CD4-positive, alpha-beta T cell (primary cell): ENCODE measurements at regions not wholly inside any gene's neighbourhood (a gene's known extent, or its start where the extent isn't known, plus 50 kb on each side); places are given as distances from the start of the nearest gene placed in this dataset.

ENCODE experiments used
- ATAC-seq: fragments of 200-7000 bp; cut with Tn5 transposase; one replicate; pipeline ENCODE4 v1.10.0; 2022; ENCODE audit warnings: mild to moderate bottlenecking; ENCODE audit not compliant: poor library complexity
- CTCF ChIA-PET: fragments of 350-600 bp; sonication (Branson Sonifier 250); formaldehyde crosslinking; loops from one replicate; lab custom pipeline; 2021; ENCODE audit warnings: antibody characterized with exemption, inconsistent platforms; lab: Charles Lee
- POLR2A ChIA-PET: fragments of 350-600 bp; sonication (Branson Sonifier 250); formaldehyde crosslinking; loops from one replicate; lab custom pipeline; 2021; ENCODE audit warnings: antibody characterized with exemption, inconsistent platforms; lab: Charles Lee
- DNase-seq, 14 experiments: peaks; one replicate each; pipeline ENCODE4 v3.0.0-alpha.2; 2013 to 2020; ENCODE audit warnings: mixed read lengths in 2 of 14
- H3K27ac ChIP-seq, 2 donors: one replicate each; pipeline versions ENCODE4 v1.5.1 to v1.7.0; 2013; ENCODE audit warnings: low read length in 2 of 2, low read depth in 1 of 2, mild to moderate bottlenecking in 1 of 2
- H3K27me3 ChIP-seq, 2 experiments: 1 replicate in 1 of 2; 2 replicates in 1 of 2; pipeline versions ENCODE4 v1.6.1 to v1.7.0; 2013; ENCODE audit warnings: low read length in 2 of 2, control low read depth in 1 of 2, mild to moderate bottlenecking in 1 of 2, moderate library complexity in 1 of 2; ENCODE audit not compliant: insufficient read depth in 2 of 2, control insufficient read depth in 1 of 2
- H3K36me3 ChIP-seq: one replicate; pipeline ENCODE4 v1.6.1; 2013; ENCODE audit warnings: low read length, control low read depth; ENCODE audit not compliant: insufficient read depth
- H3K4me1 ChIP-seq: one replicate; pipeline ENCODE4 v1.6.1; 2013; ENCODE audit warnings: low read length, control low read depth; ENCODE audit not compliant: insufficient read depth
- H3K4me3 ChIP-seq: one replicate; pipeline ENCODE4 v1.5.1; 2013; ENCODE audit warnings: mild to moderate bottlenecking, low read length, moderate library complexity
- H3K9me3 ChIP-seq, 2 experiments: 1 replicate in 1 of 2; 2 replicates in 1 of 2; pipeline versions ENCODE4 v1.6.1 to v1.7.0; 2013; ENCODE audit warnings: low read length in 2 of 2, mild to moderate bottlenecking in 2 of 2, control low read depth in 1 of 2, moderate library complexity in 1 of 2; ENCODE audit not compliant: control insufficient read depth in 1 of 2, insufficient read depth in 1 of 2
- H3K27ac Mint-ChIP-seq: one replicate; pipeline ENCODE4 v1.8.0; 2020; ENCODE audit warnings: mixed read lengths
- H3K27me3 Mint-ChIP-seq: one replicate; pipeline ENCODE4 v1.8.0; 2021; ENCODE audit warnings: mixed read lengths
- H3K36me3 Mint-ChIP-seq: one replicate; pipeline ENCODE4 v1.8.0; 2021; ENCODE audit warnings: low read depth, mixed read lengths
- H3K4me1 Mint-ChIP-seq: one replicate; pipeline ENCODE4 v1.8.0; 2021; ENCODE audit warnings: low read depth, mixed read lengths
- H3K4me3 Mint-ChIP-seq: one replicate; pipeline ENCODE4 v1.8.0; 2020; ENCODE audit warnings: mild to moderate bottlenecking, mixed read lengths
- H3K9me3 Mint-ChIP-seq: one replicate; pipeline ENCODE4 v1.8.0; 2020; ENCODE audit warnings: mixed read lengths
- CTCF ChIP-seq: fragments of 200-600 bp; IDR thresholded peaks from one replicate; pipeline ENCODE4 v1.8.0; 2022; ENCODE audit warnings: antibody characterized with exemption, mild to moderate bottlenecking
- intact Hi-C, 2 experiments: fragments of 100-400 bp; cut with DNase I in 1 of 2; cut with micrococcal nuclease in 1 of 2; formaldehyde crosslinking; loops; one replicate each; pipeline versions ENCODE4 v1.15.1 to v1.9.0; 2023 to 2025; cut with DNase I, micrococcal nuclease

GRCh38 chr2:193253014-193253530, 1058.3 kb upstream of the TMEFF2 start:
- no peak for TF ChIP-seq CTCF
- Mint-ChIP-seq H3K27me3 (no peaks in the 10 kb centered on the region), H3K9me3 (no peaks in the 10 kb centered on the region), H3K4me1 (no peaks in the 10 kb centered on the region), H3K27ac (no peak overlapping the region), H3K36me3 (no peaks in the 10 kb centered on the region), H3K4me3 (no peak overlapping the region)
- H3K27ac ChIP-seq, result no peak overlapping the region
- no peaks in the 10 kb centered on the region for H3K4me1 ChIP-seq
- no peaks in the 10 kb centered on the region for H3K27me3 ChIP-seq
- no peaks in the 10 kb centered on the region for H3K9me3 ChIP-seq
- CTCF ChIA-PET, result no interaction called here
- POLR2A ChIA-PET, result no interaction called here
- no peak for ATAC-seq
- H3K4me3 ChIP-seq, result no peak overlapping the region
- intact Hi-C loops, result no loop called here
- no peak for DNase-seq
- H3K36me3 ChIP-seq, result no peaks in the 10 kb centered on the region

- DNase-seq (no peak), ATAC-seq (no peak)
- H3K27me3 ChIP-seq, result no peaks in the 10 kb centered on the region
- no peaks in the 10 kb centered on the region for H3K36me3 ChIP-seq
- H3K4me1 Mint-ChIP-seq, result no peaks in the 10 kb centered on the region
- CTCF ChIA-PET, result no interaction called here
- intact Hi-C loops, result no loop called here
- H3K27ac ChIP-seq, result no peak overlapping the region
- H3K36me3 Mint-ChIP-seq, result no peaks in the 10 kb centered on the region
- no peak overlapping the region for H3K27ac Mint-ChIP-seq
- POLR2A ChIA-PET, result no interaction called here
- H3K9me3 Mint-ChIP-seq, result no peaks in the 10 kb centered on the region
- no peaks in the 10 kb centered on the region for H3K9me3 ChIP-seq
- H3K27me3 Mint-ChIP-seq, result no peaks in the 10 kb centered on the region
- H3K4me1 ChIP-seq, result no peaks in the 10 kb centered on the region
- no peak overlapping the region for H3K4me3 Mint-ChIP-seq
- no peak for TF ChIP-seq CTCF
- no peak overlapping the region for H3K4me3 ChIP-seq
Observed at GRCh38 chr2:193251909-193252308, 1057.2 kb upstream of the TMEFF2 start.

GRCh38 chr2:193250389-193250788, 1055.7 kb upstream of the TMEFF2 start:
- Histone ChIP-seq H3K9me3 (no peaks in the 10 kb centered on the region), H3K4me1 (no peaks in the 10 kb centered on the region), H3K27ac (no peak overlapping the region), H3K4me3 (no peak overlapping the region), H3K27me3 (no peaks in the 10 kb centered on the region), H3K36me3 (no peaks in the 10 kb centered on the region)
- CTCF ChIA-PET, result no interaction called here
- Mint-ChIP-seq H3K36me3 (no peaks in the 10 kb centered on the region), H3K4me1 (no peaks in the 10 kb centered on the region), H3K4me3 (no peak overlapping the region), H3K9me3 (no peaks in the 10 kb centered on the region), H3K27me3 (no peaks in the 10 kb centered on the region), H3K27ac (no peak overlapping the region)
- intact Hi-C loops, result no loop called here
- ATAC-seq, result no peak
- no peak for DNase-seq
- TF ChIP-seq CTCF, result no peak
- POLR2A ChIA-PET, result no interaction called here
